NT2/D1 (cell line): ENCODE measurements at regions not wholly inside any gene's neighbourhood (a gene's known extent, or its start where the extent isn't known, plus 50 kb on each side); places are given as distances from the start of the nearest gene placed in this dataset.

ENCODE experiments used
- DNase-seq: peaks from one replicate; pipeline ENCODE4 v3.0.0-alpha.2; 2011; ENCODE audit warnings: low read depth, low spot score
- H3K27me3 ChIP-seq: 2 replicates; pipeline ENCODE4 v1.6.0; 2011; ENCODE audit warnings: mild to moderate bottlenecking; ENCODE audit not compliant: insufficient read length, insufficient read depth
- H3K36me3 ChIP-seq: 2 replicates; pipeline ENCODE4 v1.6.1; 2011; ENCODE audit warnings: mild to moderate bottlenecking, low read length, mixed read lengths; ENCODE audit not compliant: insufficient read depth, insufficient read length
- H3K4me1 ChIP-seq: 2 replicates; pipeline ENCODE4 v1.5.1; 2011; ENCODE audit not compliant: insufficient read depth, insufficient read length
- H3K4me3 ChIP-seq: 2 replicates; pipeline ENCODE4 v1.5.1; 2011; ENCODE audit warnings: low read depth; ENCODE audit not compliant: insufficient read length
- H3K9ac ChIP-seq: 2 replicates; pipeline ENCODE4 v1.6.0; 2011; ENCODE audit warnings: low read depth; ENCODE audit not compliant: insufficient read length
- H3K9me3 ChIP-seq: 2 replicates; pipeline ENCODE4 v1.5.1; 2011; ENCODE audit warnings: mild to moderate bottlenecking, low read length; ENCODE audit not compliant: insufficient read depth
- SUZ12 ChIP-seq: IDR thresholded peaks from 2 replicates; pipeline ENCODE4 v1.6.1; 2011; ENCODE audit not compliant: insufficient read length, insufficient read depth; ENCODE audit errors: extremely low read depth
- YY1 ChIP-seq: IDR thresholded peaks from 2 replicates; pipeline ENCODE4 v1.6.1; 2011; ENCODE audit not compliant: insufficient read length, insufficient read depth
- ZNF274 ChIP-seq: IDR thresholded peaks from 2 replicates; pipeline ENCODE4 v1.6.1; 2011; ENCODE audit warnings: mild to moderate bottlenecking, low read depth, low read length

GRCh38 chr7:69545175-69545574, 53.1 kb upstream of the AUTS2 start:
- no peak for TF ChIP-seq SUZ12
- no peak for TF ChIP-seq ZNF274
- no peak for TF ChIP-seq YY1
- Histone ChIP-seq H3K36me3 (no peaks in the 10 kb centered on the region), H3K9ac (no peak overlapping the region), H3K9me3 (no peaks in the 10 kb centered on the region), H3K27me3 (no peaks in the 10 kb centered on the region), H3K4me1 (no peaks in the 10 kb centered on the region), H3K4me3 (no peak overlapping the region)
- DNase-seq: no peak
